NCI-H2107 treated with DMSO at 0.1 percent for 48 hours (cell line): ENCODE measurements at regions not wholly inside any gene's neighbourhood (a gene's known extent, or its start where the extent isn't known, plus 50 kb on each side); places are given as distances from the start of the nearest gene placed in this dataset.
A peak's percentile ranks its signal among the peaks of the same experiment; 100 is the strongest.
"Not testable (repeated sequence)": the region's sequence is repeated elsewhere in the genome, so short reads cannot be mapped to it uniquely, and the experiment has no call there.

ENCODE experiments used
- DNase-seq: peaks from one replicate; lab custom pipeline; 2025; ENCODE audit not compliant: unreplicated experiment; lab: John Stamatoyannopoulos, UW

GRCh38 chr15:36434177-36434576 lies 145.2 kb upstream of the CDIN1 start:
- DNase-seq = no peak

- DNase-seq = no peak
Observed at GRCh38 chr15:36438499-36438898, 140.9 kb upstream of the CDIN1 start.

- no peak for DNase-seq
Observed at GRCh38 chr15:36447373-36447772, 132.1 kb upstream of the CDIN1 start.

- DNase-seq = no peak
Observed at GRCh38 chr15:36448418-36448817, 131.0 kb upstream of the CDIN1 start.

- no peak for DNase-seq
Observed at GRCh38 chr15:36449084-36449661, 130.3 kb upstream of the CDIN1 start.

GRCh38 chr15:36449662-36450145 lies 129.7 kb upstream of the CDIN1 start:
- DNase-seq = no peak

GRCh38 chr15:36454244-36454643 lies 125.2 kb upstream of the CDIN1 start:
- not testable (repeated sequence) for DNase-seq

- DNase-seq = no peak
Observed at GRCh38 chr15:36458411-36458810, 121.0 kb upstream of the CDIN1 start.

- DNase-seq = no peak
Observed at GRCh38 chr15:36465304-36465703, 114.1 kb upstream of the CDIN1 start.

GRCh38 chr15:36468746-36469145 lies 110.7 kb upstream of the CDIN1 start:
- DNase-seq = peak; percentile 77

GRCh38 chr15:36469311-36469966 lies 110.0 kb upstream of the CDIN1 start:
- peak; percentile 60 for DNase-seq

- DNase-seq = no peak
Observed at GRCh38 chr15:36472672-36473071, 106.8 kb upstream of the CDIN1 start.

GRCh38 chr15:36478561-36478960 lies 100.9 kb upstream of the CDIN1 start:
- no peak for DNase-seq

GRCh38 chr15:36479200-36479896 lies 100.1 kb upstream of the CDIN1 start:
- no peak for DNase-seq

- DNase-seq = no peak
Observed at GRCh38 chr15:36481156-36481555, 98.3 kb upstream of the CDIN1 start.

GRCh38 chr15:36483409-36483808 lies 96.0 kb upstream of the CDIN1 start:
- DNase-seq = no peak

- no peak for DNase-seq
Observed at GRCh38 chr15:36484038-36484778, 95.2 kb upstream of the CDIN1 start.

- no peak for DNase-seq
Observed at GRCh38 chr15:36491912-36492311, 87.5 kb upstream of the CDIN1 start.

- no peak for DNase-seq
Observed at GRCh38 chr15:36495456-36495991, 83.9 kb upstream of the CDIN1 start.

- no peak for DNase-seq
Observed at GRCh38 chr15:36497901-36498300, 81.5 kb upstream of the CDIN1 start.

GRCh38 chr15:36498401-36498800 lies 81.0 kb upstream of the CDIN1 start:
- DNase-seq = no peak
